ENCODE measurements at regions not wholly inside any gene's neighbourhood (a gene's known extent, or its start where the extent isn't known, plus 50 kb on each side); places are given as distances from the start of the nearest gene placed in this dataset.

GRCh38 chr18:4871197-4871596 lies 325.9 kb downstream of the AKAIN1 start:
- no peak for DNase-seq (ENCODE audit: low spot score)
- in situ Hi-C loops (cut with HindIII; ENCODE audit: low sequenced_read_pairs), result no loop called here

DNA sequence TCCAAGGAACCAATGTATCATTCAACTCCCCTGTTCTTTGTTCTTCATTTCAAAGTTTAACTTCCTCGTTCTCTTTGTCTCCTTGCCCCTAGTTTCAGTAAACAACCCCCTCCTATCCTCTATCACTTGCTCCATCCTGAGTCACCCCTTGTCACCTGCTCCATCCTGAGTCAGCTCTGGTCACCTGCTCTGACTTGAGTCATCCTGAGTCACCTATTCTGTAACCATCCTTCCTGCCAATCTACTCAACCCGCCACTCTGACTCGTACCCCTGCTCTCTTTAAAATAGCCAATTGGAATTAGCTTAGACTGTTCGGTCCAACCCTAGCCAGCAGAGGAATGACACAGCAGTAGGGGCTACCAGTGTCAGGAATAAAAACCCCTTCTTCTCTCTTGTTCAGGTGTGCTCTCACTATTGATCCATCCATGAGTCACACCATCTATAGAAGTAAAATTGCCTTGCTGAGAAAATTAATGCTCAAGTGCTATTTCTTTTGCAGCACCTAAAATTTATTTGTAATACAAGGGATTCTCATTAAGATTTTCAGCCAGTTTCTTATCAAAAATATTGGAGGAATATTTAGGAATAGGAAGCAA lies 326.8 kb downstream of the AKAIN1 start:
- in situ Hi-C loops (cut with HindIII; ENCODE audit: low sequenced_read_pairs), result no loop called here
- no peak for DNase-seq (ENCODE audit: low spot score)

- no peak for DNase-seq (ENCODE audit: low spot score)
- in situ Hi-C loops (cut with HindIII; ENCODE audit: low sequenced_read_pairs), result no loop called here
Observed at GRCh38 chr18:4869155-4869554, 327.9 kb downstream of the AKAIN1 start.

GRCh38 chr18:4858379-4859127 lies 338.5 kb downstream of the AKAIN1 start:
- in situ Hi-C loops (cut with HindIII; ENCODE audit: low sequenced_read_pairs), result no loop called here
- no peak for DNase-seq (ENCODE audit: low spot score)

DNA sequence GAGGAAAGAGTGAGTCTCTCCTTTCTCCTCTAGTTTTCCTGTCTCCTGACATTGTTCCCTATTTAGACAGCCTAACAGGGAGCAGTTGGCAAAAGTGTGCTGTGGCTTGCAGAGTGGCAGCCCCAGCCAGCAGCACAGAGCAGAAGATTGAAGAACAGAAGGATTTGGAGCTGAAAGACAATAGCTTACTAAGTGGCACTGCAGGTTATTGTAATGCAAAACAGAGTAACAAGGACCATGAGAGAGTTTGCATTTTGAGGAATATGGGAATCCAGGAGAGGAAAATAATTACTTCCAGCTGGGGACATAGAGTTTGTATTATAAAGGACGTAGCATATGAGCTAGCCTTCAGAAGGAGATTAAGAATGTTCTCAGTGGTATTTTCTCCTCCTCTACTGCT lies 342.4 kb downstream of the AKAIN1 start:
- peak; percentile 75 for DNase-seq (ENCODE audit: low spot score)
- in situ Hi-C loops (cut with HindIII; ENCODE audit: low sequenced_read_pairs), result no loop called here

DNA sequence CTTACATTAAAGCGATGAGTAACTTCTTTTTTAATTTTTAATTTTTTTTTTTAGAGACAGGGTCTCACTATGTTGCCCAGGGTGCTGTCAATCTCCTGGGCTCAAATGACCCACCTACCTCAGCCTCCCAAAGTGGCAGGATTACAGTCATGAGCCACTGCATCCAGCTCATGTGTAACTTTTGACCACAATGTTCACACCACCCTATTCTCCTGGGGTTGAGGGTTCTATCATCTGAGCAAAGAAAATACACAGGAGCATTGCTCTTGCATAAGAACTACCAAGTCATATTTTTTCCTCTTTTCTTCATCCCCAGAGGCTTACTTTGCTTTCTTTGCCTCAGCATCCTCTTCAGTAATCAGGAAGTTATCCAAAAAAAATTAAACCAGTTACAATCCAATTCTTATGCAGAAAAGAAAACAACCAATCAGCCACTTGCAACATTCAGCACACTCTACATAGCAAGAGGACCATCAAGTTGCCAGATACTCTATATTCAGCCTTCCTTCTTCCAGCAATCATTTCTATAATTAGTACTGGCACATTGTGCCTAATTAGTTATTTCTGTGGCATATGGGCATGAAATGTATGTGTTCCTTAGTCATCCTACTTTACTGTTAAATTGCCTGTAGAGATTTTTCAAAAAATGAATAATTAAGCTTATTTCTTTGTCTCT lies 345.6 kb downstream of the AKAIN1 start:
- DNase-seq (ENCODE audit: low spot score), result no peak
- in situ Hi-C loops (cut with HindIII; ENCODE audit: low sequenced_read_pairs), result no loop called here

DNA sequence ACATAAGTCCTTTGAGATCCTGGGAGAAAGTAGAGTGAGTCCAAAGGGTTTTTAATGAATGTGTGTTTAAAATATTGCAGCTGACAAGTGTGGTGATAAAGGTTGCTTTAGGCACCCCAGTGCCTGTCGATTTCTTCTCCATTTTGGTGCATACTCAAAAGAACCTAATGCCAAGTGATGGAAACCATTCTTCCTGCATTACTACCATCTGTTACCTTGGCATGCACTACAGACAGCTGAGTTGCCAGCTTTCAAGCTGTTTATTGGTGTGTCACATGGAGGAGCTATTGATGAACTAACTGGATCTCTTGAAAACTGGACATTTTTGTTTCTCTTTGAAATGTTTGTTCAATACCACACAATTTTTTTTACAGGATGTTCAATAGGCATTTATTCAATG lies 350.0 kb downstream of the AKAIN1 start:
- in situ Hi-C loops (cut with HindIII; ENCODE audit: low sequenced_read_pairs), result no loop called here
- peak; percentile 85 for DNase-seq (ENCODE audit: low spot score)

DNA sequence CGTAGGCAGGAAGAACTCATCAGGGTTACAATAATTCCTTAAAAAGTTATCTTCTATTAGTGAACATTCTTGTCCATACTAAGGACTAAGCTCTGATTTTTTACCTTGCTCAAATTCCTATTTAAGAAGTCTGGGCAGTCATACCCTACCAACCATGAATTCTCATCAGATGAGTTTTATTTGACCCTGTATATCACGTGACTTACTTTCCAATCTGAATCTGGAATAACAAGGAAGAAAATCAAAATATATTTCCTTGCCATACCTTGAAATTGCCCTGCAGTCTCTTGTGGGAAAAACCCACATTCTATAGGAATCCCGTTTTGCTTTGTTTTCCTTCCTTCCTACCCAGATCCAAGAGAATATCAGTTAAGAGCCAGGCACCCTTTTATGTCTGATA lies 352.7 kb downstream of the AKAIN1 start:
- in situ Hi-C loops (cut with HindIII; ENCODE audit: low sequenced_read_pairs), result no loop called here
- no peak for DNase-seq (ENCODE audit: low spot score)

GRCh38 chr18:4843771-4844170 lies 353.3 kb downstream of the AKAIN1 start:
- no peak for DNase-seq (ENCODE audit: low spot score)
- in situ Hi-C loops (cut with HindIII; ENCODE audit: low sequenced_read_pairs), result no loop called here

- in situ Hi-C loops (cut with HindIII; ENCODE audit: low sequenced_read_pairs), result no loop called here
- DNase-seq (ENCODE audit: low spot score), result no peak
Observed at GRCh38 chr18:4842751-4843150, 354.3 kb downstream of the AKAIN1 start.

- in situ Hi-C loops (cut with HindIII; ENCODE audit: low sequenced_read_pairs), result no loop called here
- DNase-seq (ENCODE audit: low spot score), result no peak
Observed at GRCh38 chr18:4842287-4842686, 354.8 kb downstream of the AKAIN1 start.

GRCh38 chr18:4839639-4840038 lies 357.4 kb downstream of the AKAIN1 start:
- in situ Hi-C loops (cut with HindIII; ENCODE audit: low sequenced_read_pairs), result no loop called here
- no peak for DNase-seq (ENCODE audit: low spot score)

- DNase-seq (ENCODE audit: low spot score), result peak; percentile 86
- in situ Hi-C loops (cut with HindIII; ENCODE audit: low sequenced_read_pairs), result no loop called here
Observed at GRCh38 chr18:4836141-4836540, 360.9 kb downstream of the AKAIN1 start.

GRCh38 chr18:4831791-4832375 lies 365.2 kb downstream of the AKAIN1 start:
- DNase-seq (ENCODE audit: low spot score), result peak; percentile 95
- in situ Hi-C loops (cut with HindIII; ENCODE audit: low sequenced_read_pairs), result no loop called here

DNA sequence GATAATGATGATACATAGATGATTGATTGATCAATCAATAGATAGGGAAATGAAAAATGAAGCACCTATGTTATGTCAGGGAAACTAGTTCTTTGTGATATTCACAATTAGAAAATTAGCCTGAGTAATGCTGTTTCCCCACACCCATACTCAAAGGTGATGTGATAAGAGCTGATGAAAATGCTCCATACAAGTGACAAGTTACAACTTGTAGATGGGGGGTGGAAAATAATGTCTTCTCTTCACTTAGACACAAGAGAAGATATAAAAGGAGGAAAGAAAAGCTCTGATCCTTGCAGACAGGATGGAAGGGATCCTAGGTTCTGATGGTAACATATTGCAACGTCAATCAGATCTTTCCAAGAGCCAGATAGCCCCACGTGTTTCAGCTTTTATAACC lies 365.9 kb downstream of the AKAIN1 start:
- in situ Hi-C loops (cut with HindIII; ENCODE audit: low sequenced_read_pairs), result no loop called here

GRCh38 chr18:4823091-4823490 lies 368.0 kb upstream of the DLGAP1 start:
- in situ Hi-C loops (cut with HindIII; ENCODE audit: low sequenced_read_pairs), result no loop called here
- DNase-seq (ENCODE audit: low spot score), result no peak

More for the DNA sequence above, 365.9 kb downstream of the AKAIN1 start:
- no peak for DNase-seq (ENCODE audit: low spot score)

- DNase-seq (ENCODE audit: low spot score), result peak; percentile 84
- in situ Hi-C loops (cut with HindIII; ENCODE audit: low sequenced_read_pairs), result no loop called here
Observed at GRCh38 chr18:4821801-4822200, 366.7 kb upstream of the DLGAP1 start.

- DNase-seq (ENCODE audit: low spot score), result no peak
- in situ Hi-C loops (cut with HindIII; ENCODE audit: low sequenced_read_pairs), result no loop called here
Observed at GRCh38 chr18:4817665-4818064, 362.6 kb upstream of the DLGAP1 start.

- in situ Hi-C loops (cut with HindIII; ENCODE audit: low sequenced_read_pairs), result no loop called here
- DNase-seq (ENCODE audit: low spot score), result no peak
Observed at GRCh38 chr18:4813708-4814107, 358.6 kb upstream of the DLGAP1 start.

GRCh38 chr18:4808891-4809290 lies 353.8 kb upstream of the DLGAP1 start:
- DNase-seq (ENCODE audit: low spot score), result no peak
- in situ Hi-C loops (cut with HindIII; ENCODE audit: low sequenced_read_pairs), result no loop called here
